ENCODE measurements at regions not wholly inside any gene's neighbourhood (a gene's known extent, or its start where the extent isn't known, plus 50 kb on each side); places are given as distances from the start of the nearest gene placed in this dataset.

- TF ChIP-seq POLR2A (IDR thresholded peaks at IDR 0.05; ENCODE audit: low read depth) = no peak
- no peak for TF ChIP-seq CTCF (IDR thresholded peaks at IDR 0.05)
- no peak for TF ChIP-seq POLR2AphosphoS5 (IDR thresholded peaks at IDR 0.05)
Measured at GRCh38 chr9:108779551-108780325, 76.0 kb downstream of the ACTL7B start.
